Stimulated activated CD4-positive, alpha-beta T cell treated with anti-CD3 and anti-CD28 coated beads, TNF-alpha, amount 100 ng/mL, for 1 hour (primary cell): ENCODE measurements at regions not wholly inside any gene's neighbourhood (a gene's known extent, or its start where the extent isn't known, plus 50 kb on each side); places are given as distances from the start of the nearest gene placed in this dataset.
"Not testable (repeated sequence)": the region's sequence is repeated elsewhere in the genome, so short reads cannot be mapped to it uniquely, and the experiment has no call there.

Experiments
- DNase-seq, 3 donors: peaks; one replicate each; pipeline ENCODE4 v3.0.0-alpha.2; 2020; ENCODE audit warnings: low read depth in 3 of 3, low spot score in 1 of 3

DNA sequence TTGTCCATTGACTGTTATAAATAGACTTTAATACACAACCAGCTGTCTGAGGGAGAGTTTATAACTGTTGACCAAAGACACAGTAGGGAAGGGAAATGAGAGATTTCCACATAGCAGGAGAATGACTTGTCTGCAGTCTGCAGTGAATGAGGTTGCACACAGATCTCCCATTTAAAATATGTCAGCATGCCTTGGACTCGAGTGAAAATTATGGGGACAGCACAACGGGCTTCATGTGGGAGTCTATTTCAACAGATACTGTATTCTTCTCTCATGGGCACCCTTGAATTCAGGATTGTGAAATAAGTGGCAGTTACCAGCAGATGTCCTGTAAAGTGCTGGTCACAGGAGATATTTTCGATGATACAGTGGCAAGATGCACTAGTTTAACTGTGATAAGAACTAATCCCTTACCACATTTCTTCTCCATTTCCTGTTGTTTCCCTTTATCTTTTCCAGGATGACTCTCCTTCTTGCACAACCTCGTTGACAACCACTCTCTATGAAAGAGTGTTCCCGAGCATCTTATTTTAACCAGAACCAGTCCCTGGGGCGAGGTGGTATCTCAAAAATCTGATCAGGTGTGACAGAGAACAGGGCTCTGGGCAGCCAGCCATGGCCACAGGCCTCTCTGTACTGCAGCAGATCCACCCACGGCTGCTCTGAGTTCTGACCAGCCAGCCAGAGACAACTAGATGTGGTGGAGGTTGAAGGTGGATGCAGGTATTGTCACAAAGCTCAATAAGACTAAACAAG lies 51.5 kb upstream of the MAP3K1 start:
- no peak for DNase-seq

DNA sequence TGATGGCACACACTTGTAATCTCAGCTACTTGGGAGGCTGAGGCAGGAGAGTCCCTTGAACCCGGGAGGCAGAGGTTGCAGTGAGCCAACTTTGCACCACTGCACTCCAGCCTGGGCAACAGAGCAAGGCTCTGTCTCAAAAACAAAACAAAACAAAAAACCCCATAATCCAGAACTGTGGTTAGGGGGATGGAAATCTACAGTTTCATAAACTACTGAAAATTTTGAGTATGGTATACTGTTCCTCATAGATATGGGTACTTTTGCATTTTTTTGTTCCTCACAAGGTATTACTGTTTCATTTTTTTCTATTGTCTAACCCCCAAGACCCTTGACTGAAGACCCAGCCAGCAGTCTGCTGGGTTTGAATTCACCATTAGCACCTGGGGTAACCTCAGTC lies 52.2 kb upstream of the MAP3K1 start:
- no peak for DNase-seq

DNA sequence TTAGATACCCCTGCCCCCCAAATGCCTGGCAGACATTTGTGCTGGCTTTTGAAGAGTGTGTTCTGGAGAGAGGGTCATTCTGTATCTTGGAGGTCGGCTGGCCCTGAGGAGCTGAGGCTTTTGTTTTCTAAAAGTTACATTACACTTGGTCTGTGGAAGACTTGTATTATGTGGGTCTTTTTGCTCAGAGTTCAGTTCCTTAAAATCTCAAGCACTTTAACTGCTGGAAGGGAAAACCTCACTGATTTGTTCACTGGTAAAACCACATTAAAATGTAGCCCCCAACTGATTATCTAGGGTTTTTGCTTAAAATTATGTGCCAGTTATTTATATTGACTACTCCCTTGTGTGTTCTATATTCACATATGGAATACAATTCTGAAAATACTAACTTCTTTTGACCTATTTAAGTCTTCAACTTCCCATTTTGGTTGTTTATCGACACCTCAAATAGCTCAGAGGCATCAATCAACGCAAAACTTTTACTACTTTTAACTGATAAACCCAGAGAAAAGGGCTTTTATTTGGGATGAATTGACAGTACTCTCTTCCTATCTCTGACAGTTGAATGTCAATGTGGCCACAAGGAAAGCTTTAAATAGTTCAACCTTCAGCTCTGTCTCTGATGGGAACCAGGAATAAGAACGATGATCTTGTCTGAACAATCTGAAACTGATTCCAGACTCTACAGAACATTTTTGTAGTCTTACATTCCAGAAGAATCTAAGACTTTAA lies 54.0 kb upstream of the MAP3K1 start:
- no peak for DNase-seq

DNA sequence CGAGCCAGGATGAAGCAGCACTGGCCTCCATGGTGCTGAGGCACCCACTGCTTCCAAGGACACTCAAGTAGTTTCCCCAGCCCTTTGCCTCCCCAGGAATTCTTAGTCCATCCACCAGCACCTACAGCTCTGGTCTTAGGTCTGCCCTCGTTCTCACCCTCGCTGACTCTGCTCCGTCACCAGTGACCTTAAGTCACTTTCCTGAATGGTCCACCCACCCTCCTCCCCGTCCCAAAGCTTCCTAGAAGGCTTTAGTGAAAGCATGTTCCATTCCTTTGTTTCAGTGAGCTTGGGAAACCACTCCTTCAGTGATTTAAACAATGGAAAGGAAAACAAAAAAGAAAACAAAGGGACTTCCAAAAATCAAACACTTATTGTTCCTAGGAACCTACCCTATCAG lies 54.6 kb upstream of the MAP3K1 start:
- DNase-seq: no peak

DNA sequence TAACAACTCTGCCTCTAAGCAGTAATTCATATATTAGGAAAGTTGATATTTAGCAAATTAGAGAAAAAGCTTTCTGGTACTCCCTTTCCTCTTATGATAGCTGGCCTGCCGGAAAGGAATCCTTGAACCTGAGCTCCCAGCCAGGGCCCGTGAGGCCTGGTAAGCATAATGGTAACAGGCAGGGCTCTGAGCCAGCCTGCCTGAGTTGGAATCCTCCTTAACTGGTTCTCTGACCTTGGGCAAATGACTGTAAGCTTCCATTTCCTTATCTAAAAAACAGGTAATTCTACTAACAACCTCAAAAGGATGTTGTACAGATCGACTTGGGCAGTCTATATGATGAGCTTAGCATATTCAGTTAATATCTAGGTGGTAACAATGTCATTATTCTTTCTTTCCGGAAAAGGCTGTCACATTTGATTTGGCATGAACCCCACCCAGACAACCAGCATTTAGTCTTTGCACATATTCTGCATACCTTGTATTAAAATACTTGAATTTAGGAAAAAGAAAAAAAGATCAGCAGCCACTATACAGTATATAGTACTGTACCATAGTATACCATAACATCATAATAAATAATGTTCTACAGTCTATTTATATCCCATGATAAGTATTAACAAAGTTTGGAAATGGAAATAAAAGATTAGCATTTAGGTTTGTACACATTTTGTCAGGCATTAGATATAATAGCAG lies 55.7 kb upstream of the MAP3K1 start:
- DNase-seq: no peak

DNA sequence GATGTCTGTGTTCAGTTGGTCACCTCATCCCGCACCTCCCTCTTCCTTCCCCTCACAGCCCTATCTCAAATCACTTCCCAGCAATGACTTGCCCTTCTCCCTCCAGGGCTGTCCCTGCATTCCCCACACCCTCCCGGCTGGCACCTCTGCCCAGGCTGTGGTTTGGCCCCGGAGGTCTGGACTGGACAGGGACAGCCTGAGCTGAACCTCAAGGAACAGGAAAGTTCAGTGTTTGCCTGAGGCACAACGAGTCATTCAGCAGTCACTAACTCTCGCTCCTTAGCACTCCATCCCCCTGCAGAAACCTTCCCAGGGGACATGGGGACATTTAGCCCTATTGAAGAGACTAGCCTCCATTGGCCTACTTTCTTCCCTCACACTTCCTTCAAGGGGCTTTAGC lies 58.3 kb upstream of the MAP3K1 start:
- DNase-seq: no peak

DNA sequence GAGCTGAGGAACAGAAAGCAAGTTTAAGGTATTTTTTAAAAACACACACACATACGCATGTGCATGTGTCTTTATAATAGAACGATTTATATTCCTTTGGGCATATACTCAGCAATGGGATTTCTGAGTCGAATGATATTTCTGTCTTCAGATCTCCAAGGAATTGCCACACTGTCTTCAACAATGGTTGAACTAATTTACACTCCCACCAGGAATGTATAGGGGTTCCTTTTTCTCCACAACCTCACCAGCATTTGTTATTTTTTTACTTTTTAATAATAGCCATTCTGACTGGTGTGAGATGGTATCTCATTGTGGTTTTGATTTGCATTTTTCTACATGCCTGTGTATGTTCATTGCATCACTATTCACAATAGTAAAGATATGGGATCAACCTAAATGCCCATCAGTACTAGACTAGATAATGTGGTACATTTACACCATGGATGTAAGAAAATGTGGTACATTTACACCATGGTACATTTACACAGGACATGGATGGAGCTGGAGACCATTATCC lies 60.3 kb upstream of the MAP3K1 start:
- no peak for DNase-seq

DNA sequence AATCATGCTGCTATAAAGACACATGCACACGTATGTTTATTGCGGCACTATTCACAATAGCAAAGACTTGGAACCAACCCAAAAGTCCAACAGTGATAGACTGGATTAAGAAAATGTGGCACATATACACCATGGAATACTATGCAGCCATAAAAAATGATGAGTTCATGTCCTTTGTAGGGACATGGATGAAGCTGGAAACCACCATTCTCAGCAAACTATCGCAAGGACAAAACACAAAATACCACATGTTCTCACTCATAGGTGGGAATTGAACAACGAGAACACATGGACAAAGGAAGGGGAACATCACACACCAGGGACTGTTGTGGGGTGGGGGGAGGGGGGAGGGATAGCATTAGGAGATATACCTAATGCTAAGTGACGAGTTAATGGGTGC lies 61.8 kb upstream of the MAP3K1 start:
- DNase-seq: not testable (repeated sequence)

DNA sequence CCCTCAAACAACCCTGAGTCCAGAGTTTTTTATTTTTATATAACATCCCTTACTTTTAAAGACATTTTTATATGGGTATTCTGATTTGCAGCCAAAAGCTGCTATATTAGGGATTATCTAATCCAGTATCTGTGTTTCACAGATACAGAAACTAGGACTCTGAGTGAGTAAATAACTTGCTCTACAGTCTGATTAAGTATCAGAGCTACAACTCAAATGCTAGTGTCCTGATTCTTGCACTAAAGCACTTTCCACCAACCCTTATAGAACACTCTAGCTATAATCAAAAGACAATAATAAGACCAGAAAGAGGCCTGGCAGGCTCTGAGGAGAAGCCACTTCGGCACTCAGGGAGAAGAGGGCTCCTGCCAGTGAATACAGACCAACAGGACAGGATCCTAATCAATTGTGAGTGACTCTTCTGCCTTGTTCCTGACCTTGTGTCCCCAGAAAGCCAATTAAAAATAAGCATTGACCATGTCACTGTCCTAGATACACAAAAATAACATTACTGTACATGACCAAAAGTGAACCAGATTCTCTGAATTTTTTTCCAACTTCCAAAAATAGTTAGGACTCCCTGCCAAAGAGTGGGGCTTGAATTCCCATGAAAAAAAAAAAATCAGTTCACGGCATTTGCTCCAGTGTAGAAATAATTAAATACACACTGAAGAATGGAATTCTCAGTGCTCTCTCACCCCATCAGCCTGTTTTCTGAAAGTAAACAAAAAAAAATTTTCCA lies 63.6 kb upstream of the MAP3K1 start:
- no peak for DNase-seq

DNA sequence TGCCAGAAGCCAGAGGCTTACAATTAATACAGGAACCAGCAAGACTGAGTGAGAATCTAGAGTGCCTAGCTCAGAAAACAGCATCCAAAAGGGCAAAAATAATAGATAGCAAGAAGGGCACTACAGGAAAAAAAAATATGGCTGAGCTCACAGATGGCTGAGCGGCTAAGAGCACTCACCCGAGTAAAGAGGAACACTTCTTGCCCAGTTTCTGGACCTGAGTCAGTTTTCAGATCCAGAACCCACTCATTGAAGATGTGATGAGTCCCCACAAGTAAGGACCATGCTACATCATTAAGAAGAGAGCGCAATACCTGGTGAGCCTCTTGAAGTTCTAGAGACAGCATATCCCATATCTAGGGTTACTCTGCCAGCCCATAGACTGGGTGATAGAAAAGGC lies 65.5 kb upstream of the MAP3K1 start:
- DNase-seq: no peak

DNA sequence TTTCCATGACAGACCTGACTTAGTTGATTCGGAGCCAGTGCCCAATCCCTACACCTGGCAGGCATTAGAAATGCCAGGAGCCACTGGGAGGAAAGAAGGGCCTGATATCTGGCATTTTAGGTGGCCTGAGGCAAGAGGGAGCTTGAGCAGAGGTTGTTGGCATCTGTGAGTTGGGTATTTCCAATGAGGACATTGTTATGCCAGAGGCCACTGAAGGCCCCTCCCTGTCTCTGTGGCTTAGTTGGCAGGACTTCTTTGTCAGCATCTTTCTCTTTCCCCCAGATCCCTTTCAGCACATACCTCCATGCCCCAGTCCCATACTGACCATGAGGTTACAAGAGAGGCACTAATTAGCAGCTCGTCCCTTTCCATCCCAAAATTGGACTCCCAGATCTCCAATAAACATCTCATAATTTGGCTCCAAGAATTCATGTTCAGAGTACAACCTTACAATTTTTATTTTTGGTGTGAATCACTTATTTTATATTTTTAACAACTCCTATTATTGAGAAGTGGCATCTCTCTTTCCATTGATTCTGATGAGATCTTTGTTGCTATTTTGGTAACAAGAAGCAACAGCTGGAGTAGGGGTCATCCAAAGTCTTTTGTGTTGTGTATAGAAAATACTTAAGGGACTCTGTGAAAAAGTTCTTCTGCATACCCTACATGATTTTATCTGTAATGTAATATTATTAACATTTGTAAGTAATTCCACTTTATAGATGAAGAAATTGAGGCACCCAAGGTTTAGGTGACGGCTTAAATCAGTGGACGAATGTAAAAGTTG lies 68.6 kb upstream of the MAP3K1 start:
- no peak for DNase-seq

DNA sequence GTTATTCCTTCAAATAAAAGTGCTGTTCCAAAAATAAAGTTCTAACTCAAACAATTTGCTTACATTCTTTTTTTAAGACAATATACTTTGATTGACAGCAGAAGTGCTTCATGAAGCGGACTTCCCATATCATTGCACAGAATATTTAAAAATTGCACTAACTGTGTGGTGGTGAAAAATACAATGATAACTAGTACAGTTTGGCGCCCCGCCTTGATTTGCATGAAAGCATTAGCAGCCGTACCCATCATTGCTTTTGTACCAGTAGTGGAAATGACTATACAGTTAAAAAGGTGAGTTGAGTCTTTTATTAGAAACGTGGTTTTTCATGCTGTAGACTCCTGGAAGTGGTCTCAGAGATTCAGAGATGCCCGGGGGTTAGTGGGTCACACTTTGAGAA lies 69.5 kb upstream of the MAP3K1 start:
- no peak for DNase-seq

DNA sequence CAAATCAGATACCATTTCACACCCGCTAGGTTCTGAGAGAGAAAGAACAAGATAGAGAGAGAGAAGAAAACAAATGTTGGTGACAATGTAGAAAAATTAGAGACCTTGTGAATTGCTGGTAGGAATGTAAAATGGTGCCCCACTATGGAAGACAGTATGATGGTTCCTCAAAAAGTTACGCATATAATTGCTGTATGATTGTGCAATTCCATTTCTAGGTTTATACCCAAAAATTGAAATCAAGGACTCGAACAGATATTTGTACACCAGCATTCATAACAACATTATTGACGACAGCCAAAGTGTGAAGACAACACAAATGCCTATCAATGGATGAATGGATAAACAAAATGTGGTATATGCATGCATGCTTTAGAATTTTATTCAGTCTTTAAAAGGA lies 74.5 kb upstream of the MAP3K1 start:
- DNase-seq: no peak

DNA sequence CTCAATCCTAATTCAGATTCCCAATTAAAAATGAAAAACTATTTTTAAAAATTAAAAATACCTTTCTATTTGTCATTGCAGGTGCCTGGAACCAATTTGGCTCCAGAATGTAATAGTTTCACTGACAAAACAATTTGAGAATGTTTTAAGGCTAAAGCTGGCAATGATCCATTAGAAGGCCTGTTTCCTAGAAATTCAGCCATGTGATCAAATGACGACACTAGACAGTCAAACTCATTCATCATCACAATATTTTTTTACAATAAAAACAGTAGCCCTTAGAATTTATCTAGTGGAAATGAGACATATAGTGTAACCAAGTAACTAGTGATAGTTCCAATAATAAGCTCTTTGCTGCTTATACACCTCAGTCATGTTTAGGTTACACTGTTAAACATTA lies 75.4 kb upstream of the MAP3K1 start:
- DNase-seq: no peak

DNA sequence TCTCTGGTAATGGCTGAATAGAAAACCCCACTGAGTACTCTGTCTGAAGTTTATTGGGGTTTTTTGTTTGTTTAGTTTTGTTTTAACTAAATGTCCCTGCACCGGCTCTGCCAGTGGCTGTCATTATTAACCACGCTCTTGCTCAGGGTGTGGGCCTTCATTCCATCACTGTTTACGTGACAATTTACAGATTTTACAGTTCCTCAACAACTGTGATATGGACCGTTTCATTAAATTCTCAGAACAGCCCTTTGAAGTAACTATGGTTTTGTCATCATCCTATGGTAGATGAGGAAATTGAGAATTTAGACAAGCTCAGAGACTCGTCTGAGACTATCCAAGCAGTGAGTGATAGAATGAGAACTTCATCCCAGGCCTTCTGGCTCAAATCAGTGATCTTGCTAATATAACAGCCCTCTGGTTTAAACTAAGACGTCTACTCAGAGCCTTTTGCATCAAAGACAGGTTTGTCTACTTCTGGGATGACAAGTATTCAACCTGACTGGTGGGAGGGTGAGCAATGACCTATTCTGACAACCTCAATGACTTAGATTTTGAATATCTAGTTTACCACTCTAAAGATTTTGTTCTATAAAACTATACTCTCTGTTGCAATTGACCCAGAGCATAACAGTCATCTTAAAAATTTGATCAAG lies 77.3 kb upstream of the MAP3K1 start:
- DNase-seq: no peak

DNA sequence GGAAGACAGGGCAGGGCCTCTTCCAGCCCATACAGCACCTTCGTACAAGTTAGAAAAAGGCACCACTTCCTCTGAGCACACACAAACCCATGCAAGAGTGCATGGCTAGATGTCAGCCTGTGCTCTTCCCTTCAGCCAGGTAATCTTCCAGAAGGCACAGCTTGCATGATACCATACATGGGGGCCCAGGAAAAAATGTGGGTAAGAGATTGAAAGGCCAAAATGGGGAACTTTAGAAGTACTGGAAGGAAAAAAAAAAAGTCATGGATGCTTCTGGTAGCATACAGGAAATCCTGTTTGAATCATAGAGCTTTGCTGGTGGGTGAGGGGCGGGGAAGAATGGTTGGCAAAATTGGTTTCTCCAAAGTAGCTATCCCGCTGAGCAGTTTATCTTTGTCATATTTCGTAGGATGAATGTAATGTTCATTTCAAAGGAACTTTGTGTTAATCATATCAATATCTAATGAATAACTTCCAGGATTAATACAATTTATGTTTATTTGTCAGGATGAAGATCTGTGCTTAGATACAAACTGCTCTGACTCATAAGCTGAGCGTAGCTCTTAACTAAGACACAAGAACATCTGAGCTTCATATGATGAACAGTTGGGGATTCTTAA lies 78.2 kb upstream of the MAP3K1 start:
- DNase-seq: no peak

DNA sequence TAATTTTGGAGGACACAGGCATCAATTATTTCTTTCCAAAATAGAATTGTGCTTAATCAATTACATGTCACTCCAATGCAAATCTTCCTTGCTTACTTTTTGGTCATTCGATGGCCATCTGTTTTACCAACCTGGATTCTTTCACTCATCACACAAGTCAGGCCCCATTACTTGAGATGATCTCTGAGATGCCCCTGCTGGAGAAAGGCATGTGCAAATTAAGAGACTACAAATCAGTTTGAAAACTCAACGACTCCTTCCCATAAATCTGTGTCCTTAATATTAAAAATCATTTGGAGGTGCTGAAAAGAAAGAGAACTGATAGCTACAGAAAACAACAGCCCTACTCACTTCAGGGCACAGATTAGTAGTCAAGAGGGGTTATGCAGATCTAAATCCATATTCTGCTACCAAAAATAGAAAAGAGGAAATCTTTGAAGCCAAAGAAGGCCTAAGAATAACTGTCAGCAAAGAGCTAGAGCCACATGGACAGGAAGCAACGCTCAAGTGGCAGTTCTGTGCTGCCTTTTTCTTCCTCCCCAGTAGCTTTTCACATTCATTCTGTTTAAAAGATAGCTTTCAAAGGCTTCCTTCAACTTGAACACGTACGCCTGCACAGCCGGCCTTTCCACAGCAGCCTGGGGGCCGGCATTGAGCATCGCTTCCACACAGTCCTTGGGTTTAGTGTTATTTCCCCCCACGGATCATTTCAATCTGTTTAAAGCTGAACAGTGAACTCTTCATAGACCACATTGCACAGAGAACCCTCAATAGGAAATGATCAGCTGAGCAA lies 79.3 kb upstream of the MAP3K1 start:
- DNase-seq: no peak

DNA sequence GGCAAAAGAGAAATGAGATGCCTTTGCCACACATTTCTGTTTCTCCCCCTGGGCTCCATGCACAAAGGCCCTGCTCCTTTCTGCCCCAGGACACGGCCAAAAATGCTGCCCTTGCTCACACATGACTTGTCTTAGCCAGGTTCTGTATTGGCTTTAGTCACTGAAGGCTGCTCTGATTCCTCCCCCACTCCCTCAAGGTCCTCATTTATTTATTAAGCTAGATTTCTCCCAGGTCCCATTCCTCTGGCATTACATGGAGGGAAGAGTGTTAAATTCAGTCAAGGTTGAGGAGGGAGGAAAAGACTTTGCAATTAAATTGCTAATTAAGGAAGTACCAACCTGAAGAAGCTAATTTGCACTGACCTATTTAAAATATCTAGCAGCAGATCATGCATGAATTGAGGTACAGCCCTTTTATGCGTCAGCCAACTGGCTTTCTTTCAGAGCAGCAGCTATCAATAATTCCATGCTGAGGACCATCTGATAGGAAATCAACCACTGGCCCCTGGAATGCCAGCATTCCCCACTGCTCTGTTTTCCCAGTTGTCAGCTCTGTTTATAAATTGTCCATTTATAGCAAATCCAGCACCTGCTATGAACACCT lies 81.2 kb upstream of the MAP3K1 start:
- no peak for DNase-seq
